OCI-LY7 (cell line): ENCODE measurements at regions not wholly inside any gene's neighbourhood (a gene's known extent, or its start where the extent isn't known, plus 50 kb on each side); places are given as distances from the start of the nearest gene placed in this dataset.

ENCODE experiments used
- BruUV-seq: library from RNA; stranded (reverse); fragments of 400-500 nt; replicated peaks from 2 replicates; lab custom pipeline; 2021; lab: Mats Ljungman, UMichigan
- CTCF ChIA-PET: fragments of 300-600 bp; sonication (Branson Sonifier 250); formaldehyde crosslinking; loops from one replicate; lab custom pipeline; 2022; ENCODE audit warnings: antibody characterized with exemption; ENCODE audit not compliant: unreplicated experiment; lab: Charles Lee
- POLR2A ChIA-PET: fragments of 300-600 bp; sonication (Branson Sonifier 250); formaldehyde crosslinking; loops from one replicate; lab custom pipeline; 2022; ENCODE audit warnings: antibody characterized with exemption; lab: Charles Lee
- DNase-seq: peaks from one replicate; pipeline ENCODE4 v3.0.0-alpha.2; 2015; ENCODE audit warnings: low spot score
- H2AFZ ChIP-seq: fragments of 200-600 bp; sonication (generic), shearing (Covaris generic); 2 replicates; pipeline ENCODE4 v1.6.1; 2014; ENCODE audit warnings: mild to moderate bottlenecking, antibody characterized with exemption, low read length, moderate library complexity
- H3K27ac ChIP-seq: fragments of 200-600 bp; sonication (generic); 2 replicates; pipeline ENCODE4 v1.5.1; 2014; ENCODE audit warnings: mixed run types, low read depth, mild to moderate bottlenecking, moderate library complexity, low read length, inconsistent platforms; ENCODE audit not compliant: poor library complexity, severe bottlenecking
- H3K36me3 ChIP-seq: fragments of 200-600 bp; sonication (generic); 2 replicates; pipeline ENCODE4 v1.6.1; 2014; ENCODE audit warnings: mild to moderate bottlenecking, antibody characterized with exemption, low read length, moderate library complexity, mixed read lengths; ENCODE audit not compliant: insufficient read depth
- H3K4me1 ChIP-seq: fragments of 200-600 bp; sonication (generic); 2 replicates; pipeline ENCODE4 v1.5.1; 2014; ENCODE audit warnings: mild to moderate bottlenecking, low read length; ENCODE audit not compliant: insufficient read depth, poor library complexity, severe bottlenecking
- H3K4me2 ChIP-seq: fragments of 200-600 bp; sonication (generic); 2 replicates; pipeline ENCODE4 v1.6.1; 2014; ENCODE audit warnings: mild to moderate bottlenecking, low read length
- H3K4me3 ChIP-seq: fragments of 200-600 bp; sonication (generic); 2 replicates; pipeline ENCODE4 v1.5.1; 2014; ENCODE audit warnings: mild to moderate bottlenecking, low read depth, low read length; ENCODE audit not compliant: poor library complexity, severe bottlenecking
- H3K79me2 ChIP-seq: fragments of 200-600 bp; sonication (generic); 2 replicates; pipeline ENCODE4 v1.6.1; 2016; ENCODE audit warnings: low read depth, mild to moderate bottlenecking, low read length, moderate library complexity, mixed read lengths; ENCODE audit not compliant: insufficient read depth
- H3K9me2 ChIP-seq: fragments of 200-600 bp; sonication (generic); 2 replicates; pipeline ENCODE4 v1.6.1; 2016; ENCODE audit warnings: mild to moderate bottlenecking, low read length, mixed read lengths; ENCODE audit not compliant: insufficient read depth
- H3K9me3 ChIP-seq: fragments of 200-600 bp; sonication (generic); 2 replicates; pipeline ENCODE4 v1.6.1; 2014; ENCODE audit warnings: mild to moderate bottlenecking, mixed run types, low read length, mixed read lengths
- H4K20me1 ChIP-seq: fragments of 200-600 bp; sonication (generic); 2 replicates; pipeline ENCODE4 v1.6.1; 2014; ENCODE audit warnings: mild to moderate bottlenecking, antibody characterized with exemption, low read length, moderate library complexity, mixed read lengths; ENCODE audit not compliant: insufficient read depth
- EZH2phosphoT487 ChIP-seq: fragments of 200-600 bp; sonication (generic); IDR thresholded peaks from 2 replicates; pipeline ENCODE4 v1.6.1; 2018; ENCODE audit warnings: low read depth, borderline replicate concordance, mild to moderate bottlenecking, mixed run types, antibody characterized with exemption, low read length, moderate library complexity, mixed read lengths
- intact Hi-C: fragments of 100-400 bp; cut with micrococcal nuclease; formaldehyde crosslinking; loops from one replicate; pipeline ENCODE4 v1.10.0; 2022; ENCODE audit not compliant: unreplicated experiment
- TF ChIP-seq, protein P1 (sequence below): fragments of 200-600 bp; sonication (generic); conservative IDR thresholded peaks from 2 replicates; pipeline ENCODE4 v1.5.1; 2014; ENCODE audit warnings: mild to moderate bottlenecking, antibody characterized with exemption, low read length, moderate library complexity, mixed read lengths

DNA sequence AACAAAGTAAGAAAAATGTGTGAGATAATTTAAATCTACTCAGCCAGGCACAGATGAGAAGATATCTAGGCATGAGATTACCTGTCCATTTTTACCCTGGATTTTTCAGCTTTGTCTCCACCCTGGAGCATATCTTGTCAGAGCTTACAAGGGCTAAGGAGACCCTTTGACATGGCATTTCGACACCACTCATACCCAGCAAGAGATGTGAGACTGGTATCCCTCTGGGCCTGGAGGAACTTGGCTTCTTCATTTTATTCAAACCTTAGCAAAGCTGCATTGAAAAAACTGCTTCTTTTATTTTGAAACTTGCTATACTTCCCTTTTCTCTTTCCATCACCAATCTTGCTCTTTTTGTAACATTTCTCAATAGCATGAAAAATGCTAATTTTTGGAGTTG is 194.9 kb upstream of the HNMT start:
- H3K27ac ChIP-seq, result no peak overlapping the region
- intact Hi-C loops, result no loop called here
- POLR2A ChIA-PET, result interaction anchor here (1.2 kb wide), 1 partner anchor 10 kb away, joined by 5 read pairs; no protein-coding TSS in a partner anchor
- H3K4me1 ChIP-seq, result no peaks in the 10 kb centered on the region
- H3K4me3 ChIP-seq, result no peak overlapping the region
- CTCF ChIA-PET, result no interaction called here
- TF ChIP-seq, protein P1, sequence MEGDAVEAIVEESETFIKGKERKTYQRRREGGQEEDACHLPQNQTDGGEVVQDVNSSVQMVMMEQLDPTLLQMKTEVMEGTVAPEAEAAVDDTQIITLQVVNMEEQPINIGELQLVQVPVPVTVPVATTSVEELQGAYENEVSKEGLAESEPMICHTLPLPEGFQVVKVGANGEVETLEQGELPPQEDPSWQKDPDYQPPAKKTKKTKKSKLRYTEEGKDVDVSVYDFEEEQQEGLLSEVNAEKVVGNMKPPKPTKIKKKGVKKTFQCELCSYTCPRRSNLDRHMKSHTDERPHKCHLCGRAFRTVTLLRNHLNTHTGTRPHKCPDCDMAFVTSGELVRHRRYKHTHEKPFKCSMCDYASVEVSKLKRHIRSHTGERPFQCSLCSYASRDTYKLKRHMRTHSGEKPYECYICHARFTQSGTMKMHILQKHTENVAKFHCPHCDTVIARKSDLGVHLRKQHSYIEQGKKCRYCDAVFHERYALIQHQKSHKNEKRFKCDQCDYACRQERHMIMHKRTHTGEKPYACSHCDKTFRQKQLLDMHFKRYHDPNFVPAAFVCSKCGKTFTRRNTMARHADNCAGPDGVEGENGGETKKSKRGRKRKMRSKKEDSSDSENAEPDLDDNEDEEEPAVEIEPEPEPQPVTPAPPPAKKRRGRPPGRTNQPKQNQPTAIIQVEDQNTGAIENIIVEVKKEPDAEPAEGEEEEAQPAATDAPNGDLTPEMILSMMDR, result no peak
- no peak for TF ChIP-seq EZH2phosphoT487
- DNase-seq, result no peak
- H3K79me2 ChIP-seq, result no peaks in the 10 kb centered on the region
- no peaks in the 10 kb centered on the region for H3K9me2 ChIP-seq
- H2AFZ ChIP-seq, result no peak overlapping the region
- no peaks in the 10 kb centered on the region for H4K20me1 ChIP-seq
- no peaks in the 10 kb centered on the region for H3K36me3 ChIP-seq
- no TSS peak for BruUV-seq
- no peaks in the 10 kb centered on the region for H3K9me3 ChIP-seq
- no peak overlapping the region for H3K4me2 ChIP-seq

GRCh38 chr2:137770166-137770565 is 194.1 kb upstream of the HNMT start:
- Histone ChIP-seq H3K27ac (no peak overlapping the region), H4K20me1 (no peaks in the 10 kb centered on the region)
- no TSS peak for BruUV-seq

DNA sequence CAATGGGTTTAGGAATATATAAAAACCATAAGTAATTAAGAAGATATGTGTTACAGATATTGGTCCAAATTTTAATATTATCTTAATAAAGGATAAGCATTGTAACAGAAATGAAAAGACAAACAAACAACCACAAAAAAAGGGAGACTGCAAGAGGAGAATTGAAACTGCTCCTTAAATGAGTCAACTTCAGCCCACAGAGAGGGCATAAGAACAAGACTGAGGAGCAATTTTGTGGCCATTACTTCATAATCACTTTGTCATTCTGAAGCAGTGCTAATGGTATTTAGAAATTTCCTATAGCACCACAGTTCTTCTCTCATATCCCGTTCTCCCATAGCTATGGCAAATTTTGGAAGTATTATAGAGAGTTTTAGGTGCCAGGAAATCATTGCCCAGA is 193.2 kb upstream of the HNMT start:
- H3K9me2 ChIP-seq, result no peaks in the 10 kb centered on the region
- no peak overlapping the region for H2AFZ ChIP-seq
- no TSS peak for BruUV-seq
- CTCF ChIA-PET, result no interaction called here
- no peak for DNase-seq
- H3K4me3 ChIP-seq, result no peak overlapping the region
- no peak overlapping the region for H3K27ac ChIP-seq
- no peaks in the 10 kb centered on the region for H3K79me2 ChIP-seq
- no peaks in the 10 kb centered on the region for H3K4me1 ChIP-seq
- intact Hi-C loops, result no loop called here
- no peaks in the 10 kb centered on the region for H3K36me3 ChIP-seq
- no peak overlapping the region for H3K4me2 ChIP-seq
- TF ChIP-seq EZH2phosphoT487, result no peak
- TF ChIP-seq, protein P1, result no peak
- POLR2A ChIA-PET, result no interaction called here
- no peaks in the 10 kb centered on the region for H3K9me3 ChIP-seq
- no peaks in the 10 kb centered on the region for H4K20me1 ChIP-seq

More at GRCh38 chr2:137770166-137770565, 194.1 kb upstream of the HNMT start:
- Histone ChIP-seq H3K4me2 (no peak overlapping the region), H3K9me2 (no peaks in the 10 kb centered on the region), H3K4me3 (no peak overlapping the region), H3K36me3 (no peaks in the 10 kb centered on the region), H2AFZ (no peak overlapping the region), H3K9me3 (no peaks in the 10 kb centered on the region), H3K79me2 (no peaks in the 10 kb centered on the region), H3K4me1 (no peaks in the 10 kb centered on the region)
- DNase-seq, result no peak
- TF ChIP-seq, protein P1, result no peak
- TF ChIP-seq EZH2phosphoT487, result no peak
- intact Hi-C loops, result no loop called here
- POLR2A ChIA-PET, result interaction anchor here (1.2 kb wide), 1 partner anchor 10 kb away, joined by 5 read pairs; no protein-coding TSS in a partner anchor
- CTCF ChIA-PET, result no interaction called here
